Neural progenitor cell (in vitro differentiated cells): ENCODE measurements at regions not wholly inside any gene's neighbourhood (a gene's known extent, or its start where the extent isn't known, plus 50 kb on each side); places are given as distances from the start of the nearest gene placed in this dataset.

Experiments
- DNase-seq: peaks from one replicate; pipeline ENCODE4 v3.0.0-alpha.2; 2016; ENCODE audit warnings: low spot score
- H2AFZ ChIP-seq: fragments of 200-600 bp; sonication (generic); replicated peaks from 2 replicates; pipeline ENCODE4 v1.6.1; 2016; ENCODE audit warnings: antibody characterized with exemption
- H3F3A ChIP-seq: fragments of 200-600 bp; sonication (generic); 2 replicates; pipeline ENCODE4 v1.6.1; 2016; ENCODE audit warnings: antibody characterized with exemption, low read depth
- H3K27ac ChIP-seq: fragments of 200-600 bp; sonication (generic); 2 replicates; pipeline ENCODE4 v1.5.1; 2016; ENCODE audit warnings: mild to moderate bottlenecking
- H3K27me3 ChIP-seq: fragments of 200-600 bp; sonication (generic); 2 replicates; pipeline ENCODE4 v1.6.1; 2016; ENCODE audit warnings: mild to moderate bottlenecking, moderate library complexity
- H3K36me3 ChIP-seq: fragments of 200-600 bp; sonication (generic); 2 replicates; pipeline ENCODE4 v1.5.1; 2016
- H3K4me1 ChIP-seq: fragments of 200-600 bp; sonication (generic); 2 replicates; pipeline ENCODE4 v1.6.1; 2016; ENCODE audit warnings: mixed run types
- H3K4me2 ChIP-seq: fragments of 200-600 bp; sonication (generic); 2 replicates; pipeline ENCODE4 v1.6.1; 2016
- H3K4me3 ChIP-seq: fragments of 200-600 bp; sonication (generic); 2 replicates; pipeline ENCODE4 v1.5.1; 2016
- H3K79me2 ChIP-seq: fragments of 200-600 bp; sonication (generic); 2 replicates; pipeline ENCODE4 v1.6.1; 2016; ENCODE audit warnings: low read depth
- H3K9ac ChIP-seq: fragments of 200-600 bp; sonication (generic); 2 replicates; pipeline ENCODE4 v1.6.1; 2016
- H3K9me3 ChIP-seq: fragments of 200-600 bp; sonication (generic); 2 replicates; pipeline ENCODE4 v1.5.1; 2016; ENCODE audit warnings: low read depth
- H4K20me1 ChIP-seq: fragments of 200-600 bp; sonication (generic); 2 replicates; pipeline ENCODE4 v1.6.1; 2016; ENCODE audit warnings: low read depth
- H3K27ac Mint-ChIP-seq: 3 replicates; pipeline ENCODE4 v1.8.0; 2021; ENCODE audit warnings: mixed read lengths
- H3K27me3 Mint-ChIP-seq: 2 replicates; pipeline ENCODE4 v1.8.0; 2022; ENCODE audit warnings: low read depth, mild to moderate bottlenecking, inconsistent platforms, moderate library complexity, mixed read lengths; ENCODE audit not compliant: insufficient read depth
- H3K36me3 Mint-ChIP-seq: 3 replicates; pipeline ENCODE4 v1.8.0; 2021; ENCODE audit warnings: mixed read lengths
- H3K4me1 Mint-ChIP-seq: 3 replicates; pipeline ENCODE4 v1.8.0; 2021; ENCODE audit warnings: mixed read lengths
- H3K4me3 Mint-ChIP-seq: 3 replicates; pipeline ENCODE4 v1.8.0; 2021; ENCODE audit warnings: mild to moderate bottlenecking, moderate library complexity, mixed read lengths
- H3K9me3 Mint-ChIP-seq: 3 replicates; pipeline ENCODE4 v1.8.0; 2020; ENCODE audit warnings: mixed read lengths
- CTCF ChIP-seq: fragments of 200-600 bp; sonication (generic); IDR thresholded peaks from 2 replicates; pipeline ENCODE4 v1.5.1; 2017; ENCODE audit warnings: antibody characterized with exemption, mild to moderate bottlenecking
- EZH2 ChIP-seq: fragments of 200-600 bp; sonication (generic); IDR thresholded peaks from 2 replicates; pipeline ENCODE4 v1.6.1; 2017; ENCODE audit warnings: antibody characterized with exemption, mild to moderate bottlenecking, moderate library complexity
- EZH2phosphoT487 ChIP-seq: fragments of 200-600 bp; sonication (generic); IDR thresholded peaks from 2 replicates; pipeline ENCODE4 v1.6.1; 2017; ENCODE audit warnings: antibody characterized with exemption

- no peak for DNase-seq
- TF ChIP-seq EZH2phosphoT487 (no peak), EZH2 (no peak), CTCF (no peak)
- H3K27me3 Mint-ChIP-seq: peaks cover 4% of the 10 kb centered on the region
- no peak overlapping the region for H3K9ac ChIP-seq
- H3K79me2 ChIP-seq: no peaks in the 10 kb centered on the region
- H2AFZ ChIP-seq: no peak overlapping the region
- no peak overlapping the region for H3K4me3 ChIP-seq
- no peak overlapping the region for H3K4me2 ChIP-seq
- H3K9me3 Mint-ChIP-seq: peaks cover 4% of the 10 kb centered on the region
- H4K20me1 ChIP-seq: no peaks in the 10 kb centered on the region
- H3K27ac ChIP-seq: no peak overlapping the region
- no peaks in the 10 kb centered on the region for H3K4me1 ChIP-seq
- no peaks in the 10 kb centered on the region for H3K36me3 Mint-ChIP-seq
- H3K36me3 ChIP-seq: no peaks in the 10 kb centered on the region
- no peaks in the 10 kb centered on the region for H3F3A ChIP-seq
- H3K27ac Mint-ChIP-seq: no peak overlapping the region
- H3K4me3 Mint-ChIP-seq: no peak overlapping the region
- H3K9me3 ChIP-seq: no peaks in the 10 kb centered on the region
- H3K4me1 Mint-ChIP-seq: no peaks in the 10 kb centered on the region
- no peaks in the 10 kb centered on the region for H3K27me3 ChIP-seq
Observed at GRCh38 chr10:130652544-130652943, 516.4 kb downstream of the GLRX3 start.

- H3K4me1 Mint-ChIP-seq: no peaks in the 10 kb centered on the region
- peaks cover 4% of the 10 kb centered on the region for H3K9me3 Mint-ChIP-seq
- Histone ChIP-seq H3F3A (no peaks in the 10 kb centered on the region), H3K79me2 (no peaks in the 10 kb centered on the region), H3K36me3 (no peaks in the 10 kb centered on the region), H3K9ac (no peak overlapping the region), H3K4me1 (no peaks in the 10 kb centered on the region), H3K27ac (no peak overlapping the region), H4K20me1 (no peaks in the 10 kb centered on the region), H2AFZ (no peak overlapping the region), H3K4me2 (no peak overlapping the region), H3K4me3 (no peak overlapping the region), H3K27me3 (no peaks in the 10 kb centered on the region), H3K9me3 (no peaks in the 10 kb centered on the region)
- no peak overlapping the region for H3K4me3 Mint-ChIP-seq
- DNase-seq: no peak
- TF ChIP-seq EZH2 (no peak), EZH2phosphoT487 (no peak), CTCF (no peak)
- H3K36me3 Mint-ChIP-seq: no peaks in the 10 kb centered on the region
- H3K27me3 Mint-ChIP-seq: peaks cover 6% of the 10 kb centered on the region
- H3K27ac Mint-ChIP-seq: no peak overlapping the region
Observed at GRCh38 chr10:130652964-130653578, 516.9 kb downstream of the GLRX3 start.

GRCh38 chr10:130654726-130655125 lies 518.5 kb downstream of the GLRX3 start:
- no peak for TF ChIP-seq CTCF
- TF ChIP-seq EZH2phosphoT487: no peak
- TF ChIP-seq EZH2: no peak
- H3K9me3 ChIP-seq: no peaks in the 10 kb centered on the region
- no peaks in the 10 kb centered on the region for H3F3A ChIP-seq
- H3K4me1 Mint-ChIP-seq: no peaks in the 10 kb centered on the region
- peaks cover 4% of the 10 kb centered on the region for H3K27me3 Mint-ChIP-seq
- no peak overlapping the region for H3K9ac ChIP-seq
- no peaks in the 10 kb centered on the region for H4K20me1 ChIP-seq
- no peaks in the 10 kb centered on the region for H3K9me3 Mint-ChIP-seq
- no peak overlapping the region for H3K4me3 Mint-ChIP-seq
- H2AFZ ChIP-seq: no peak overlapping the region
- H3K4me2 ChIP-seq: no peak overlapping the region
- no peaks in the 10 kb centered on the region for H3K36me3 Mint-ChIP-seq
- H3K27me3 ChIP-seq: no peaks in the 10 kb centered on the region
- H3K4me3 ChIP-seq: no peak overlapping the region
- no peak overlapping the region for H3K27ac Mint-ChIP-seq
- H3K27ac ChIP-seq: no peak overlapping the region
- no peak for DNase-seq
- H3K4me1 ChIP-seq: no peaks in the 10 kb centered on the region
- no peaks in the 10 kb centered on the region for H3K79me2 ChIP-seq
- H3K36me3 ChIP-seq: no peaks in the 10 kb centered on the region
